A673 (cell line): ENCODE measurements at regions not wholly inside any gene's neighbourhood (a gene's known extent, or its start where the extent isn't known, plus 50 kb on each side); places are given as distances from the start of the nearest gene placed in this dataset.

ENCODE experiments used
- BruUV-seq: library from RNA; stranded (reverse); fragments of 400-500 nt; replicated peaks from 2 replicates; lab custom pipeline; 2021; lab: Mats Ljungman, UMichigan
- CTCF ChIA-PET: fragments of 300-600 bp; sonication (Branson Sonifier 250); formaldehyde crosslinking; loops from one replicate; lab custom pipeline; 2022; ENCODE audit warnings: antibody characterized with exemption; lab: Charles Lee
- POLR2A ChIA-PET: fragments of 300-600 bp; sonication (Branson Sonifier 250); formaldehyde crosslinking; loops from one replicate; lab custom pipeline; 2022; ENCODE audit warnings: antibody characterized with exemption; ENCODE audit not compliant: low non-redundant PET; lab: Charles Lee
- DNase-seq: peaks from one replicate; pipeline ENCODE4 v3.0.0-alpha.2; 2015; ENCODE audit warnings: low spot score
- H3K27ac ChIP-seq: fragments of 200-600 bp; sonication (generic); 2 replicates; pipeline ENCODE4 v1.5.1; 2016; ENCODE audit warnings: mixed run types, low read depth, mild to moderate bottlenecking, mixed read lengths, antibody characterized with exemption, low read length; ENCODE audit not compliant: poor library complexity, severe bottlenecking
- H3K27me3 ChIP-seq: fragments of 200-600 bp; sonication (generic); replicated peaks from 2 replicates; pipeline ENCODE4 v1.6.1; 2017; ENCODE audit warnings: mixed run types, low read depth, mild to moderate bottlenecking, mixed read lengths, antibody characterized with exemption, low read length; ENCODE audit not compliant: insufficient read depth, poor library complexity
- H3K36me3 ChIP-seq: fragments of 200-600 bp; sonication (generic); 2 replicates; pipeline ENCODE4 v1.6.1; 2016; ENCODE audit warnings: mixed run types, mild to moderate bottlenecking, mixed read lengths, antibody characterized with exemption, low read length; ENCODE audit not compliant: insufficient read depth, poor library complexity, severe bottlenecking
- H3K4me1 ChIP-seq: fragments of 200-600 bp; sonication (generic); 2 replicates; pipeline ENCODE4 v1.6.1; 2017; ENCODE audit warnings: mixed run types, mild to moderate bottlenecking, mixed read lengths, antibody characterized with exemption, low read length; ENCODE audit not compliant: insufficient read depth, poor library complexity, severe bottlenecking
- H3K4me3 ChIP-seq: fragments of 200-600 bp; sonication (generic); 2 replicates; pipeline ENCODE4 v1.5.1; 2016; ENCODE audit warnings: low read depth, mixed run types, mild to moderate bottlenecking, mixed read lengths, low read length; ENCODE audit not compliant: poor library complexity, severe bottlenecking
- H3K9me3 ChIP-seq: fragments of 200-600 bp; sonication (generic); 2 replicates; pipeline ENCODE4 v1.6.1; 2016; ENCODE audit warnings: mixed run types, low read depth, mild to moderate bottlenecking, mixed read lengths, antibody characterized with exemption, low read length; ENCODE audit not compliant: poor library complexity, severe bottlenecking
- CTCF ChIP-seq: fragments of 300-800, 200-600 bp; sonication (generic); conservative IDR thresholded peaks from 2 replicates; pipeline ENCODE4 v1.5.1; 2017; ENCODE audit warnings: low read depth, mild to moderate bottlenecking, antibody characterized with exemption, low read length, moderate library complexity, mixed read lengths
- EZH2 ChIP-seq: fragments of 200-600 bp; sonication (generic); IDR thresholded peaks from 2 replicates; pipeline ENCODE4 v1.6.1; 2017; ENCODE audit warnings: borderline replicate concordance, low read depth, mild to moderate bottlenecking, mixed read lengths, antibody characterized with exemption, low read length; ENCODE audit not compliant: poor library complexity, severe bottlenecking
- intact Hi-C: fragments of 100-400 bp; cut with micrococcal nuclease; formaldehyde crosslinking; loops from one replicate; pipeline ENCODE4 v1.10.0; 2022; ENCODE audit not compliant: unreplicated experiment

- Histone ChIP-seq H3K27ac (no peak overlapping the region), H3K4me3 (no peak overlapping the region), H3K9me3 (no peaks in the 10 kb centered on the region), H3K27me3 (no peaks in the 10 kb centered on the region), H3K36me3 (no peaks in the 10 kb centered on the region), H3K4me1 (no peaks in the 10 kb centered on the region)
- intact Hi-C loops: no loop called here
- TF ChIP-seq EZH2 (no peak), CTCF (no peak)
- POLR2A ChIA-PET: no interaction called here
- no TSS peak for BruUV-seq
- DNase-seq: no peak
- CTCF ChIA-PET: no interaction called here
These were observed 152.8 kb upstream of the IRX6 start for GRCh38 chr16:55171241-55171640.

- no peak overlapping the region for H3K4me3 ChIP-seq
- no peaks in the 10 kb centered on the region for H3K4me1 ChIP-seq
- no TSS peak for BruUV-seq
- intact Hi-C loops: no loop called here
- no peaks in the 10 kb centered on the region for H3K27me3 ChIP-seq
- no peaks in the 10 kb centered on the region for H3K36me3 ChIP-seq
- ChIA-PET CTCF (no interaction called here), POLR2A (no interaction called here)
- H3K27ac ChIP-seq: no peak overlapping the region
- DNase-seq: no peak
- H3K9me3 ChIP-seq: no peaks in the 10 kb centered on the region
- no peak for TF ChIP-seq EZH2
- no peak for TF ChIP-seq CTCF
These were observed 148.6 kb upstream of the IRX6 start for GRCh38 chr16:55175389-55175788.

GRCh38 chr16:55176901-55177300 lies 147.1 kb upstream of the IRX6 start:
- no peak overlapping the region for H3K27ac ChIP-seq
- TF ChIP-seq CTCF (no peak), EZH2 (no peak)
- no peaks in the 10 kb centered on the region for H3K27me3 ChIP-seq
- no peak for DNase-seq
- H3K4me1 ChIP-seq: no peaks in the 10 kb centered on the region
- POLR2A ChIA-PET: no interaction called here
- no peak overlapping the region for H3K4me3 ChIP-seq
- no peaks in the 10 kb centered on the region for H3K9me3 ChIP-seq
- intact Hi-C loops: no loop called here
- H3K36me3 ChIP-seq: no peaks in the 10 kb centered on the region
- CTCF ChIA-PET: no interaction called here
- BruUV-seq: no TSS peak
